VCaP (cell line): ENCODE measurements at regions not wholly inside any gene's neighbourhood (a gene's known extent, or its start where the extent isn't known, plus 50 kb on each side); places are given as distances from the start of the nearest gene placed in this dataset.
"Not testable (repeated sequence)": the region's sequence is repeated elsewhere in the genome, so short reads cannot be mapped to it uniquely, and the experiment has no call there.

Source experiments
- H3K27ac ChIP-seq: fragments of 450-650 bp; 2 replicates; pipeline ENCODE4 v1.5.1; 2017
- TF ChIP-seq, protein P1 (sequence below): fragments of 450-650 bp; conservative IDR thresholded peaks from 2 replicates; pipeline ENCODE4 v1.5.1; 2017; ENCODE audit warnings: mild to moderate bottlenecking, moderate library complexity

DNA sequence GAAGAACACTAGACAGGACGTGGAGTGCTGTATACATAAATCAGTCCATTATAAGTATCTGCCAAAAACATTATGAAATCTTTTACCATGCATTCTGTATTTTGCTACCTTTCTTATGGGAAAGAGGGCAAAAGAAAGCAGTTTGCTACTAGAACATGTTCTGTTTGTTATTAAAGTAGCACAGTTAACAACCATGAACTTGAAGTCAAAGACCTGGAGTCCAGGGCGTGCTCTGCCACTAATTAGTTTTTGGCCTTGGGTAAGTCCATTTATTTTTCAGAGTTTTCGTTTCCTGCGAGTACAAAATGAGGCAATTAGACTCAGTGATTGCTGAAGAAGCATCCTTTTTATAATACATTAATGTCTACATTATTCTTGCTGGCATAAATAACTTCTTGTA, 143.3 kb upstream of the AGTR1 start:
- no peak overlapping the region for H3K27ac ChIP-seq
- TF ChIP-seq, protein P1, sequence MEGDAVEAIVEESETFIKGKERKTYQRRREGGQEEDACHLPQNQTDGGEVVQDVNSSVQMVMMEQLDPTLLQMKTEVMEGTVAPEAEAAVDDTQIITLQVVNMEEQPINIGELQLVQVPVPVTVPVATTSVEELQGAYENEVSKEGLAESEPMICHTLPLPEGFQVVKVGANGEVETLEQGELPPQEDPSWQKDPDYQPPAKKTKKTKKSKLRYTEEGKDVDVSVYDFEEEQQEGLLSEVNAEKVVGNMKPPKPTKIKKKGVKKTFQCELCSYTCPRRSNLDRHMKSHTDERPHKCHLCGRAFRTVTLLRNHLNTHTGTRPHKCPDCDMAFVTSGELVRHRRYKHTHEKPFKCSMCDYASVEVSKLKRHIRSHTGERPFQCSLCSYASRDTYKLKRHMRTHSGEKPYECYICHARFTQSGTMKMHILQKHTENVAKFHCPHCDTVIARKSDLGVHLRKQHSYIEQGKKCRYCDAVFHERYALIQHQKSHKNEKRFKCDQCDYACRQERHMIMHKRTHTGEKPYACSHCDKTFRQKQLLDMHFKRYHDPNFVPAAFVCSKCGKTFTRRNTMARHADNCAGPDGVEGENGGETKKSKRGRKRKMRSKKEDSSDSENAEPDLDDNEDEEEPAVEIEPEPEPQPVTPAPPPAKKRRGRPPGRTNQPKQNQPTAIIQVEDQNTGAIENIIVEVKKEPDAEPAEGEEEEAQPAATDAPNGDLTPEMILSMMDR, result no peak

DNA sequence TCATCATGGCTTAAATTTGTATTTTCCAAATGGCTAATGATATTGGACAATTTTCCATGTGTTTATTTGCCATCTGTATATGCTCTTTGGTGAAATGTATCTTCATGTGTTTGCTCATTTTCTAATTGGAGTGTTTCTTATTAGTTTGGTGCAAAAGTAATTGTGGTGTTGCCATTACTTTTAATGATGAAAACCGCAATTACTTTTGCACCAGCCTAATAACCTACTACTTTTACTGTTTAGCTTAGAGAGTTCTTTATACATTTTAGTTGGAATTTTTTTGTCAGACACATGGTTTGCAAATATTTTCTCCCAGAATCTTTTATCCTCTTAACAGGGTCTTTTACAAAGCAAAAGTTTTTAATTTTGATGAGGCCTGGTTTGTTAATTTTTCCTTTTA, 141.0 kb upstream of the AGTR1 start:
- TF ChIP-seq, protein P1, result no peak
- no peak overlapping the region for H3K27ac ChIP-seq

DNA sequence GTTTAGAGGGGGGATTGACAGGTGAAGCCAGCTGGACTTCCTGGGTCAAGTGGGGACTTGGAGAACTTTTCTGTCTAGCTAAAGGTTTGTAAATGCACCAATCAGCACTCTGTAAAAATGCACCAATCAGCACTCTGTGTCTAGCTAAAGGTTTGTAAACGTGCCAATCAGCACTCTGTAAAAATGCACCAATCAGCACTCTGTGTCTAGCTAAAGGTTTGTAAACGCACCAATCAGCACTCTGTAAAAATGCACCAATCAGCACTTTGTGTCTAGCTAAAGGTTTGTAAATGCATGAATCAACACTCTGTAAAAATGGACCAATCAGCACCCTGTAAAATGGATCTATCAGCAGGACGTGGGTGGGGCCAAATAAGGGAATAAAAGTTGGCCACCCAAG, 120.1 kb upstream of the AGTR1 start:
- not testable (repeated sequence) for H3K27ac ChIP-seq

DNA sequence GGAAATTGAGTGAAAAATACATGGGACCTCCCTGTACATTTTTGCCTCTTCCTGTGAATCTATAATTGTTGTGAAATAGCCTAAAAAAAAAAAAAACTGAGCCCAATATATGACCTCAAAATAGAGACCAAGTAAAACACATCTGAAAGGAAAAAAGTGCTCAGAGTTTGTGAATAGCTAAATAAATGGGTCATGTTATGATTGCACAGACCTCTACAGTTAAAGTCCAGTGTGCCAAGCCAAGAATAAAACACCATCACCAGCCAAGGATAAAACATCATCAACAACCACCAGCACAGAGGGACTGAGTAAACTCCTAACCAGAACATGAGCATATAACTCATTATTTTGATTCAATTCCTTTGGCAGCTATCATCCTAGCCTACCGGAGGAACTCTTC, 115.6 kb upstream of the AGTR1 start:
- no peak overlapping the region for H3K27ac ChIP-seq
- TF ChIP-seq, protein P1, result no peak

DNA sequence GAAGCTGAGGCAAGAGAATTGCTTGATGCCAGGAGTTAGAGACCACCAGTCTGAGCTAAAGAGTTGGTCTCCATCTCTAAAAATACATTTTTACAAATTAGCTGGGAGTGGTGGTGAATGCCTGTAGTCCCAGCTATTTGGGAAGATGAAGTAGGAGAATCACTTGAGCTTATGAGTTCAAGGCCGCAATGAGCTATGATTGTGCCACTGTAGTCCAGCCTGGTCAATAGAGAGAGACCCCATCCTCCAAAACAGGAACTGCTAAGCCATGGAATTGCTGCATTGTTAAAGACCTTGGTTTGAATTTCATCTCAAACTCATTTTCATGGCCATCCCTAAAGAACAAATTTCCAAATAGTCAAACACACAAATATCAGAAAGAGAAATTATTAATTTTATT, 113.9 kb upstream of the AGTR1 start:
- H3K27ac ChIP-seq, result no peak overlapping the region
- TF ChIP-seq, protein P1, result no peak

DNA sequence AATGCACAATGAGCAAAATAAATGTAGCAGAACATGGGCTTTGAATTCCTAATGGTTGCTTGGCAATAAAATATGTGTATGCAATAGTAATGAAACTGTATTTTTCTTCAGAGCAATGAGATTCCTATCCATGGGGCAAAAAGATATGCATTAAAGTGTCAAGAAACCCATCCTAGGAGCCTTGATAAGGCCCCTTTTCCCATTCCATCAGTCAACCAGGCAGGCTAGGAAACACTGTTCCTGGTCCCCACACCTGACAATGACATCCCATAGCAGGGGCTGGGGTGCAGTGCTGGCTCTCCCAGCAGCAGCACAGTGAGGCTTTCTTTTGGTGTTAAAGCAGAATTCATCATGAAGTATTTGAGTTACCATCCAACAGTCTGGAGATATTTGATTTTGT, 113.3 kb upstream of the AGTR1 start:
- TF ChIP-seq, protein P1, result no peak
- no peak overlapping the region for H3K27ac ChIP-seq

DNA sequence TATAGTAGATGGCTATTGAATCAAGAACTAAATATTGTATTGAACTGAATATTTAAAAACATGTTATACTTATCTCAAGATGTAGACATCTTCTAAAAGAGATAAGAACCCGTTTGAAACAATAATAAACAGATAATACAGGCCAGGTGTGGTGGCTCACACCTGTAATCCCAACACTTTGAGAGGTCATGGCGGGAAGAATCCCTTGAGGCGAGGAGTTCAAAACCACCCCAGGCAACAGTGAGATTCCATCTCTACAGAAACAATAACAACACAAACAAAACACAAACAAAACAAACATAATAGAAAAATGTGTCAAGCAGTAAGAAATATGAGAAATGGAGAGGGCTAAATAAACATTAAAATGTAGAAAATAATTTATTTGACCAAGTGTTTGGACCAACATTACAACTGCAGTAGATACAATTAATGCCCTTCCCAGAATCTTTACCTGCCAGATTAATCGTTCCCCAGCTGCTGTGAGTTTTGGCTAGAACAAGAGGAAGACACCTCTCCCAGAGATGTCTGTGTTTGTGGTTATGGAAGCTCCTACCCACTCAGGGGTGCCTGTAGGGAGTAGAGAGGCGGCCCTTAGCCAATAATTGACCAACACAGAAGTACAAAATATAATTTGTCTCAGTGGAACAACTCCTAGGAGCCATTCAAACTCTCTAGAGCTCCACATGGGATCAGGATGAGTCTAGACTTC, 111.9 kb upstream of the AGTR1 start:
- no peak overlapping the region for H3K27ac ChIP-seq
- TF ChIP-seq, protein P1, result no peak

DNA sequence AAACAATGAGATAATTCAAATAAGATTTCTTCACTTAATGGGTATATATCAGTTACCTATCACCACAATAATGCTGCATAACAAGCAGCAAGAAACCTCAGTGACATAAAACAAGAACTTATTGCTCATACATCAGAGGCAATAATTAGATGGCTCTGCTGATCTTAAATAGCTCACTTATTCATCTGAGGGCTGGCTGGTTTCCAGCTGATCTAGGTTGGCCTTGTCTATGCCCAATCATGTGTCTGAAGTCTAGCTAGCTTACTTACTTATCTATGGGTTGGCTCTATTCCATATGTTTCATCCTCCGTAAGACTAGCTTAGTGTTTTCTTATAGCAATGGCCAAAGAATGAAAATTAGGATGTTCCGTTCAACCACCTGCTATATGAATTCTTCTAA, 109.4 kb upstream of the AGTR1 start:
- no peak overlapping the region for H3K27ac ChIP-seq
- TF ChIP-seq, protein P1, result no peak
